H54 (cell line): ENCODE measurements at regions not wholly inside any gene's neighbourhood (a gene's known extent, or its start where the extent isn't known, plus 50 kb on each side); places are given as distances from the start of the nearest gene placed in this dataset.
"Not testable (repeated sequence)": the region's sequence is repeated elsewhere in the genome, so short reads cannot be mapped to it uniquely, and the experiment has no call there.

Experiments used
- DNase-seq: peaks from one replicate; pipeline ENCODE4 v3.0.0; 2011; ENCODE audit warnings: low spot score, mixed read lengths; ENCODE audit not compliant: insufficient read length
- FAIRE-seq: peaks from 3 replicates; lab custom pipeline; 2011; peaks lifted over from hg19 to GRCh38; lab: Jason Lieb, UNC
- POLR2A ChIP-seq: IDR thresholded peaks from 2 replicates; pipeline ENCODE4 v1.6.1; 2011; ENCODE audit warnings: low read depth, mild to moderate bottlenecking, low read length

DNA sequence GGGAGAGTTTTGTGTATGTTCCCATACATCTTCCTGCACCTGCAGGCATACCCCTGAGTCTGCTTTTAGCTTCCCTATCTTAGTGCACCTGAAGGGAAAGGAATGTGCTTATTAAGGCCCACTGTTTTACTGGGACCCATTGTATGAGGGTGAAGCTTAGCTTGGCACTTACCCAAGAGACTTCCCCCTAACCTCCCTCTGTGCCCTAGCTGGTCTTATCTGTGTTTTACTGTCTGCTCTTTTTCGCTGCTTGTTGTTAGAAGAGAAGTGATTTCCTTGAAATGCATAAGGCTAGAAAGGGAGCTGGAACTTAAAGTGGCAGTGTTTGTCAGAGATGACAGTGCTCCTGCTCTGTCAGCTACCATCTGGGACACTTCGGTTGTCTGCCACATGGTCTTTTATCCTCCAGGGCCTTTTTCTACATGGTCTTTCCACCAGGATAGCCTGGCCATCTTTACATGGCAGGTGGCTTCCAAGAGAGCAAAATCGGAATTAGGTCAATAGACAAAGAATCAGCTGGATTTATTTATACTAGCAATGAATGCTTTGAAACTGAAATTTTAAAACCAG, 122.5 kb upstream of the SLC44A1 start:
- FAIRE-seq (no peak), DNase-seq (no peak)
- TF ChIP-seq POLR2A: no peak

DNA sequence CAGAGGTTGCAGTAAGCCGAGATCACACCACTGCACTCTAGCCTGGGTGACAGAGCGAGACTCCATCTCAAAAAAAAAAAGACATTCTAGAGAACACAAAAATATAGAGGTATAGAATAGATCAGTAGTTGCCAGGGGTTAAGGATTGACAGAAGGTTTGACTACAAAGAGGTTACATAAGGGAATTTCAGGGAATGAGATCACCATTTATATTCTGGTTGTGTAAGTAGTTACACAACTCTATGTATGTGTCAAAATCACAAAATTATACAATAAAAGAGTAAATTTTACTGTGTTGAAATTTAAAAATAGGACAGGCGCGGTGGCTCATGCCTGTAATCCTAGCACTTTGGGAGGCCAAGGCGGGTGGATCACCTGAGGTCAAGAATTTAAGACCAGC, 119.9 kb upstream of the SLC44A1 start:
- not testable (repeated sequence) for FAIRE-seq

DNA sequence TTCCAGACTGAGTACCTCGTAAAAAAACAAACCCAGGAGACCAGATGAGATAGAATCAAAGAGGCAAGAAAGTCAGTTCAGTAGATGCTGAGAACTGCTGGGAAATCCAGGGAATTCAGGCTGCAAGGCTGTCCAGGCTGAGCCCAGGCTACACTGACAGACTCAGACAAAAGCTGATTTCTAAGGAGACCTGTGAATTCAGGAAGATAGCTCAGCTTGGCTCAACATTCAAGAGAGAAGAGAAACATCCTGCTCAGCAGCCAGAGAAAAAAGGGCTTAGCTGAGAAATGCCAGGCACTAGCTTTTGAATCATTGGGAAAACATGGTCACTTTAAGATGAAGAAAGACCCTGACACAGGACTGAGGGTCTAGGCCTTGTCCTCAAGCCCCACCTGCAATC, 118.2 kb upstream of the SLC44A1 start:
- DNase-seq (no peak), FAIRE-seq (no peak)
- TF ChIP-seq POLR2A: no peak

More for the DNA sequence above, 119.9 kb upstream of the SLC44A1 start:
- DNase-seq: not testable (repeated sequence)

DNA sequence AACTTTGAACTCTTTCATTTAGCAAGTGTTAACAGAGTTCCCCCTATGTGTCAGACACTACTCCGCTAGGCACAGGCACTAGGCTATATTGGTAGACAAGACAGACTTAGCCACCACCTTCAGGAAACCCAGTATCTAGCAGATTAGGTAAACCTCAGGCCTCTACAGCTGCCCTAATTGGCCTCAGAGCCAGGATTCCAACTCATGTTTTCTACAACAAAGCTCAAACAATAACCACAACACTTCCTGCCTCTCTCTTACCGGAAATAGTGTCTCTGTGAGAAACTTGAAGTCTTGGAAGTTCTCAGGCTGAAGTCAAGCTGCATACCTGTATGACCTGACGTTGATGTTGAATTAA, 116.6 kb upstream of the SLC44A1 start:
- DNase-seq (no peak), FAIRE-seq (peak; percentile 23)
- TF ChIP-seq POLR2A: no peak

DNA sequence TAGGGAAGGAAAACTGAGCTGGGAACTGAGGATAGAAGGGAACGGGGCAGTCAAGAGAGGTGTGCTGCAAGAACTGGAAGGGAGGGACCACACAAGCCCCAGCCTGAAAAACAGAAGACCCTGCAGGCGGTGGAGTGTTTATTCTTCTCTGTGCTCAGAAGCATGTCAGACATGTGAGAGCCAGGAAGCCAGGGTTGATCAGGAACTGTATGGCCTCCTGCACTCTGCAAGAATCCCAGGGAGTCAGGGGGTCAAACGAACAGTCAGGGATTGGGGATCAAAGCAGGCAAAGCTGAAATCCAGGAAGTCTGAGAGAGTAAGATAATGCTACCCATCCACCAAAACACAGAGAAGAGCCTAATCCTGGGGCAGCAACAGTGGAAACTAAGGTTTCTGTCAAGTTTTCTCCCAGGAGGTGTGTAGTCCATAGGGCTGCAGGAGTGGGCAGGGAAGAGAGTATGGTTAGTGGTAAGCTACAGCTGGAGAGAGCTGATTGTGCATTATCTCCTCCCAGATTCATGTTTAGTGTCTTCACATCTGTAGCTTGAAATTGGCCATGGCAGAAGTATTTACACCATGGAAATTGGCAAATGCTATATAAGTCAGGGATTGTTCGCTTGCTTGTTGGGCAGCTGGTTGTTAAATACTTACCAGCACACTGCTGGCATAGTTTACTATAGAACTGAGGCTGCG, 115.4 kb upstream of the SLC44A1 start:
- FAIRE-seq: no peak
- no peak for TF ChIP-seq POLR2A
- no peak for DNase-seq

DNA sequence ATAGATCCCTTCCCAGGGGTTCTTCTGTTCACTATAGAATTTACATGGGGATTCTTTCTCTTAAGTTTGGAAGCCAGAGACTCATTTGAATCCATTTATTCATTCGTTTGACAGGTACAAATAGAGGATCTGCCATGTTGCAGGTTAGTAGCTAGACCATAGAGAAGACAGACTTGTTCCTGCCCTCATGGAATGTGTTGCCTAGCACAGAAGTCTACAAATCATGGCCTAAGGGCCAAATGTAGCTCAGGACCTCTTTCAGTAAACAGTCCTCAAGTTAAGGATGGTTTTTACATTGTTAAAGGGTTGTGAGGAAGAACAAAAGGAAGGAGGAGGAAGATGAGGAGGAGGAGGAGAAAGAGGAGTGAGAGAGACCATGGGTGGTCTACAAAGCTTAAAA, 114.7 kb upstream of the SLC44A1 start:
- no peak for FAIRE-seq
- no peak for TF ChIP-seq POLR2A

DNA sequence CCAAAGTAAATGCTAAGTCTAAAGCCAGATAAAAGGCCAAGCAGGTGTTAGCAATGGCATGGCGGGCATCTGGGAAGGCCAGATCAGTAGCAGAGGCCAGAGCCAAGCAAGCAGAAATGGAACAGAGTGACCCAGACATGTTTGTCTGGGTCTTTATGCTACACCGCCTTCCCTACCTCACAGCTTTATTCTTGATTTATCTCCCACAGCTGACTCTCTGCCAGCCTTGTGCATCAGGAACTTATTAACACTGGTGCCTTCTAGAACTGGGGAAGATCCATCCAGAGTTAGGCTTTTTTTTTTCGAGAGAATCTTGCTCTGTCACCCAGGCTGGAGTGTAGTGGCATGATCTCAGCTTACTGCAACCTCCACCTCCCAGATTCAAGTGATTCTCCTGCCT, 112.5 kb upstream of the SLC44A1 start:
- TF ChIP-seq POLR2A: no peak
- FAIRE-seq (no peak), DNase-seq (no peak)

More for the DNA sequence above, 114.7 kb upstream of the SLC44A1 start:
- DNase-seq: no peak

DNA sequence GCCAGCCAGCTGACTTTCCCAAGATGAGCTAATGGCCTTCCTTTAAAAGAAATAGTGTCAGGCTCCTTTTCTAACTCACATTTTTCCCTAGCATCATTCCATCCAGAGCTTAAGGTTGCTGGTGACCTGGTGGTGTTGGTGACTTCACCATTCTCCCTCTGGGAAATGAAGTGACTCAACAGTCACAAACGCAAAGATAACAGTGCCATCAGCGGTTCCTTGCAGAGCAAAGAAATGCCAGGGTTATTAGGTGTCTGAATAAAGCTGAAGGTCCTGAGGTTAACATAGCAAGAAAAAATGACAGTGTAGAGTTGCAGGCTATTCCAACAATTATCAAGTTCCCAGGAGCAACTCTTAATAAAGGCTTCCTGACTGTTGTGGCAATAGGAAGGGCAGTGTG, 111.8 kb upstream of the SLC44A1 start:
- FAIRE-seq: peak; percentile 88
- no peak for TF ChIP-seq POLR2A
- DNase-seq: peak; percentile 89

DNA sequence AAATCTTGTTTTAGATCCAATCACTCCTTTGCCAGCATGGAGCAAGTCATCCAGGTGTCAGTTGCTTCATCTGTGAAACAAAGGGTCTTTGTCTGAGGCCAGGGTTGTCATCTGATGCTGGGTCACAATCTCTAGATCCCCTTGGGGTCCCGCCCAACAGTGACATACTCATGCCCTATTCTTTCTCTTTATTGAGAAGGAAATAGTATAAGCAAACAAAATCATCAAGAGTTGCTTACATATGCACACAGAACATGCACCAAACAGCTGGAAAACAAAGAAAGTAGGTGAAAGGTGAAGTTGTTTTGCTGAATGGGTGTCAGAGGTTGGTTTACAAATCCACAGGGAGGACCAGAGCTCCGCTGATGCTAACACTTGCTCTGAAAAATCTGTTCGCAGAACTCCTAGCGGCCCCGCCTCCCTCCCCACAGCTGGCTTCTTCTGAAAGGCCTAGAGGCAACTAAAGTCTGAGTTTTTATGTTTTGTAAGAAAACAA, 106.1 kb upstream of the SLC44A1 start:
- TF ChIP-seq POLR2A: no peak
- FAIRE-seq (no peak), DNase-seq (no peak)

DNA sequence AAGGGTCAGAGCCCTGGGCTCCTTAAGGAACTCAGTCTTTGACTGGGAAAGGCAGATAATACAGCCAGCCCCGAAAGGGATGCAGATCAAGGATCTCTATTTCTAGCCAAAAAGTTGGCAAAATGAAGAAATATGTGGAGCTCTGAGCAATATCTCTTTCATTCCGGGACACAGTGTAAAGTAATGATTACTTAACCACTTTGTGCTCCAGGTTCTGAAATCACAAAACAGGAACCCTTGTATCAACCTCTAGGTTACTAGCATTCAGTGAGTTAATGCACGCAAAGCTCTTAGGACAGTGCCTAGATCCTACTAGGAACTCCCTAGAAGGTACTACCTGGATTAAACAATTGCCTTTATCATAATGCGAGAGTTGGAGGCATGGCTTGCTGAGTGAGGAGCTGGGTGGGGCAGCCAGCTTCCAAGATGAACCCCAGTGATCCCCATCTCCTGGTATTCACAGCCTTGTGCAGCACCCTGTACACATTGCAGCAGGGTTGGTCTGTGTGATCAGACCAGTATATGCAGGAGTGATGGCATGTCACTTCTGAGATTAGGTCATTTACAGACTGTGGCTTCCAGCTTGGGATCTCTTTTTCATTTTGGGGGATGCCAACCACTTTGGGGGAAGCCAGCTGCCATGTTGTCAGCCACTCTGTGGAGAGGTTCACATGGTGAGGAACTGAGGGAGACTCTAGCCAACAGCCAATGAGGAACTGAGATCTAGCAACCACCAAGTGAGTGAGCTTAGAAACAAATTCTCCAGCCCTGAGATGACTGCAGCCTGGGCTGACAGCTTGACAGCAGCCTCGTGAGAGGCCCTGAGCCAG, 103.1 kb upstream of the SLC44A1 start:
- DNase-seq: no peak
- no peak for FAIRE-seq
- no peak for TF ChIP-seq POLR2A

DNA sequence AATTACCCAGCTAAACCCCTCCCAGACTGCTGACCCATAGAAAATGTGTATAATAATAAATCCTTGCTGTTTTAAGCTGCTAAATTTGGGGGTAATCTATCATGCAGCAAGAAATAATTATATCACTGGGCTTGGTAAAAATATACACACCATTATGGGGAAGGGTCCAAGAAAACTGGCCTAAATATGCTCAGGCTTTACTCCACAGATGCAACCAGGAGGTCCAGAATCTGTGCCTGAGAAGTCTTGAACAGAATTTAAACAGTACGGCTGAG, 102.5 kb upstream of the SLC44A1 start:
- DNase-seq: no peak
- no peak for TF ChIP-seq POLR2A
- no peak for FAIRE-seq

DNA sequence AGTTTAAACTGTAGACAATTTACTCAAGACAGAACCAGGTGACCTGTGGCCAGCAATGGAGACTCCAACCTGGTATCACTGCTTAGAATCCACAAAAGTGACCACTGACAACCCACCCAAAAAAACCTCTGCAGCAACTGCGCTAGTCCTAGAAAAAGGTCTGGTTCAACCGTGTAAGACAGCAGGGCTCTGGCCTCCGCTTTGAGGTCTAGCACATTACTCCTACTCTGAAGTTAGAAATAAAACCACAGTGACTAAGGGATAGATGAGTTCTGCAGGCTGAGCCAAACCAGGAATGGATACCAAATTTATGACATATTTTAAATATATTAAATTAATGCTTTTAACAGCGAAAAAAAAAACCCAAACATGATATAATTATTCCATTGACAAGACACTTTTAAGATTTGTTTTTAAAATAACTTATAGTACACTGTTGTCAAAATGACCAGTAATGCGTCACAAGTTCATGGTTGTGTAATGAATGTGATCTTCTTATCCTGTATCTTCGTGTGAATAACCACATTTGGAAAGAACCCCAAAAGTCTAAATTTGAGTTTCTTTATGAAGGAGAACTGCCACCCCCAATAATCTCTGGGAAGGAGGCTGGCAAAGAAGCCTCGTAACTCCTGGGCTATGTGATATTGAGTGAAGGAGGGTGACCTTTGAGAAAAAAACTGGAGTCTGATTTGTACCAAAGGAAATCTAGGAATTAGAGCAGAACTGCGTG, 101.9 kb upstream of the SLC44A1 start:
- no peak for DNase-seq
- no peak for TF ChIP-seq POLR2A
- no peak for FAIRE-seq

DNA sequence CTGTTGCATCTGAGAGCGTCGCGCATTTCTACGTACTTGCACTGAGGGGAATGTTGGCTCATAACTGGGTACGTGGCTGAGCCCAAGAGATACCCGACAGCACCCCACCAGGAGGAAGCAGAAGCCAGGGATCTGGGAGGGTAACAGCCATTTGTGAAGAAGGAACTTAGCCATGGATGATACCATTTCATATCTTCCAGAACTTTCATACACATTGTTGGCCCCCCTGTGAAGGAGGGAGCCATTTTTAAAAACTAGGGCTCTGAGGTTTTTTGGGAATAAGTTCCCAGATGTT, 101.4 kb upstream of the SLC44A1 start:
- DNase-seq (no peak), FAIRE-seq (no peak)
- TF ChIP-seq POLR2A: no peak

DNA sequence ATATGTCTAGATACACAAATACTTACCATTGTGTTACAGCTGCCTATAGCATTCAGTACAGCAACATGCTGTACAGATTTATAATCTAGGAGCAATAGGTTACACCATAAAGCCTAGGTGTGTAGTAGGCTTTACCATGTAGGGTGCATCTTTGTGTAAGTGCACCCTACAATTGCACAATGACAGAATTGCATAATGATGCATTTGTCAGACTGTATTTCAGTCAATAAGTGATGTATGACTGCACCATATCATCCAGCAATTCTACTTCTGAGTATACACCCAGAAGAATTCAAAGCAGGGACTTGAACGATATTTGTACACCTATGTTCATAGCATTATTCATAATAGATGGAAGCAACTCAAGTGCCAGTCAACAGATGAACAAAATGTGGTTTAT, 100.4 kb upstream of the SLC44A1 start:
- no peak for TF ChIP-seq POLR2A
- DNase-seq (no peak), FAIRE-seq (no peak)
